ENCODE measurements at regions not wholly inside any gene's neighbourhood (a gene's known extent, or its start where the extent isn't known, plus 50 kb on each side); places are given as distances from the start of the nearest gene placed in this dataset.
A peak's percentile ranks its signal among the peaks of the same experiment; 100 is the strongest.

DNA sequence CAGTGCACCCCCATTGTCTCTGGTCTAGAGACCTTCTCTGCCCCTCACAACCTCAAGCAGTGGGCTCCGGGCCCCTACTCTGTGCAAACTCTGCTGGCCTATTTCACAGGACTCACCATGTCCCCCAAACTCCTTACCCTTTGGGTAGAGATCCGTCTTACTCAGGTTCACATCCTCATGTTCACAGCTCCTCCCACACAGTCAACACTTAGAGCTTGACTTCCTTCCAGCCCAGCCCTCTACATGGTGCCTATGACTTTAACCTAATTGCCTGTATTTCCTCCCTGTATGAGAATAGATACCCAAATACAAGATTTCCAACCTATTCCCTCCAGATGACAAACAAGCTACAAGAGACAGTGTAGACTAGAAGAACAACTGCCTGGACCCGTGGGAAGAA, 528.6 kb upstream of the JARID2 start:
- Histone ChIP-seq H3K9me3 (ENCODE audit: control insufficient read depth in 2 of 3, low read length in 3 of 3) (no peaks in the 10 kb centered on the region), H3K27me3 (ENCODE audit: control insufficient read depth in 2 of 2, insufficient read depth in 2 of 2, low read length in 2 of 2) (no peaks in the 10 kb centered on the region), H3K27ac (ENCODE audit: low read depth, low read length) (no peak overlapping the region), H3K36me3 (ENCODE audit: control insufficient read depth in 2 of 3, insufficient read depth in 3 of 3, low read length in 3 of 3) (no peaks in the 10 kb centered on the region), H3K4me3 (ENCODE audit: low read length) (no peak overlapping the region), H3K4me1 (ENCODE audit: control insufficient read depth in 2 of 2, insufficient read depth in 2 of 2, low read length in 2 of 2) (peaks cover 0 to 15% of the 10 kb centered on the region in 2 donors)
- ChIA-PET POLR2A (interaction anchor here (1.1 kb wide), 1 partner anchor 17 kb away, joined by 3 read pairs; no protein-coding TSS in a partner anchor), CTCF (interaction anchor here (0.6 to 1.2 kb wide), 3 partner anchors 36 to 556 kb away, joined by 3 read pairs; no protein-coding TSS in a partner anchor)
- DNase-seq = no peak
- peak; percentile 79 for ATAC-seq
- Mint-ChIP-seq H3K36me3 (peaks cover 0 to 9% (median 0%) of the 10 kb centered on the region in 5 donors), H3K9me3 (peaks cover 0 to 8% (median 0%) of the 10 kb centered on the region in 11 donors), H3K27ac (peak overlapping the region in 3 of 9 donors; percentile 8 to 51 (median 15)), H3K4me1 (peaks cover 19 to 42% (median 30%) of the 10 kb centered on the region in 7 donors), H3K27me3 (peaks cover 0 to 4% (median 0%) of the 10 kb centered on the region in 5 donors), H3K4me3 (peak overlapping the region in 2 of 10 donors; percentile 10 to 29)
- intact Hi-C loops (cut with micrococcal nuclease) = no loop called here

DNA sequence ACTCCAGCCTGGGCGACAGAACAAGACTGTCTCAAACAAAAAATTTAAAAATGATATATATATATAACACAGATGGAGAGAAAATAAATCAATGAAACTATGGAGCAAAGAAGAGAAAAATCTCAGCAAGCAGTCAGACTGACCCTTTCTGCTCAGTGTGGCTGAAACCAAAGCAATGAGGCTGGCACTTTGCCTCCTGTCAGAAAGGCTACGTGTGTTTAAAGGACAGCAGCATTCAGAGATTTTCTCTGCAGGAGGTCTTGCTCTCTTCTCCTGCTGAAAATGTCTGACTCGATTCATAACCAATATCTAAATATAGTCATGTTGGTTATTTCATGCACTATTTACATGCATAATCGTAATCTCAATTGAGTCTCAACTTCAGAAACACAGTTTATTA, 527.0 kb upstream of the JARID2 start:
- H3K27ac ChIP-seq (ENCODE audit: low read depth, low read length) = no peak overlapping the region
- H3K27ac Mint-ChIP-seq = peak overlapping the region in 1 of 9 donors; percentile 20
- ATAC-seq (no peak), DNase-seq (no peak)
- CTCF ChIA-PET = interaction anchor here (1.2 kb wide), 1 partner anchor 38 kb away, joined by 3 read pairs; no protein-coding TSS in a partner anchor
- POLR2A ChIA-PET = no interaction called here
- no peak overlapping the region for H3K4me3 Mint-ChIP-seq
- no peak overlapping the region for H3K4me3 ChIP-seq (ENCODE audit: low read length)
- H3K27me3 Mint-ChIP-seq = no peaks in the 10 kb centered on the region
- intact Hi-C loops (cut with micrococcal nuclease) = no loop called here
- H3K4me1 ChIP-seq (ENCODE audit: control insufficient read depth in 2 of 2, insufficient read depth in 2 of 2, low read length in 2 of 2) = peaks cover 9 to 25% of the 10 kb centered on the region in 2 donors
- peaks cover 0 to 11% (median 0%) of the 10 kb centered on the region in 11 donors for H3K9me3 Mint-ChIP-seq
- no peaks in the 10 kb centered on the region for H3K36me3 ChIP-seq (ENCODE audit: control insufficient read depth in 2 of 3, insufficient read depth in 3 of 3, low read length in 3 of 3)
- peaks cover 0 to 11% (median 0%) of the 10 kb centered on the region in 5 donors for H3K36me3 Mint-ChIP-seq
- peaks cover 29 to 52% (median 46%) of the 10 kb centered on the region in 7 donors for H3K4me1 Mint-ChIP-seq
- H3K9me3 ChIP-seq (ENCODE audit: control insufficient read depth in 2 of 3, low read length in 3 of 3) = no peaks in the 10 kb centered on the region
- H3K27me3 ChIP-seq (ENCODE audit: control insufficient read depth in 2 of 2, insufficient read depth in 2 of 2, low read length in 2 of 2) = no peaks in the 10 kb centered on the region

DNA sequence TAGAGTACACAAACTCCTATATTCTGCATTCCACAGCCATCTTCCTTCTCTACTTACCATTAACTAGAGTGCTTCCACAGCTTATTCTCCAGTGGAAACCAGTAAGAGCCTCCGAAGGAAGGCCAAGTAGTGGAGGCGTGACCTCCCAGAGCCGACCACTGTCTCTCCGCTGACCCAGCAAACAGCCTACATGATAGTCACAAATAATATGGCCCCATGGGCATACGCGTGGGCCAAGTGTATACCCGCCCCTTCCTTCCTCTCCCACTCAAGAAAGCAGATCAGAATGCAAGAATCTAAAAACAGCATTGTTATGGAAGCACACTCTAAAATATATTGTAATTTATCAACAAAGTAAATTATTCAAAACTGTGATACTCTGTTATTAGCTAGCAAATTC, 526.6 kb upstream of the JARID2 start:
- no peak for ATAC-seq
- ChIA-PET POLR2A (no interaction called here), CTCF (interaction anchor here (0.5 kb wide), 1 partner anchor 29 kb away, joined by 3 read pairs; no protein-coding TSS in a partner anchor)
- Mint-ChIP-seq H3K9me3 (peaks cover 0 to 13% (median 0%) of the 10 kb centered on the region in 11 donors), H3K27ac (peak overlapping the region in 2 of 9 donors; percentile 3 to 20), H3K4me3 (no peak overlapping the region), H3K36me3 (peaks cover 0 to 13% (median 0%) of the 10 kb centered on the region in 5 donors), H3K27me3 (no peaks in the 10 kb centered on the region), H3K4me1 (peaks cover 29 to 56% (median 50%) of the 10 kb centered on the region in 7 donors)
- Histone ChIP-seq H3K9me3 (ENCODE audit: control insufficient read depth in 2 of 3, low read length in 3 of 3) (no peaks in the 10 kb centered on the region), H3K4me1 (ENCODE audit: control insufficient read depth in 2 of 2, insufficient read depth in 2 of 2, low read length in 2 of 2) (peaks cover 11 to 25% of the 10 kb centered on the region in 2 donors), H3K36me3 (ENCODE audit: control insufficient read depth in 2 of 3, insufficient read depth in 3 of 3, low read length in 3 of 3) (no peaks in the 10 kb centered on the region), H3K27ac (ENCODE audit: low read depth, low read length) (no peak overlapping the region), H3K27me3 (ENCODE audit: control insufficient read depth in 2 of 2, insufficient read depth in 2 of 2, low read length in 2 of 2) (no peaks in the 10 kb centered on the region), H3K4me3 (ENCODE audit: low read length) (no peak overlapping the region)
- DNase-seq = no peak
- intact Hi-C loops (cut with micrococcal nuclease) = no loop called here

DNA sequence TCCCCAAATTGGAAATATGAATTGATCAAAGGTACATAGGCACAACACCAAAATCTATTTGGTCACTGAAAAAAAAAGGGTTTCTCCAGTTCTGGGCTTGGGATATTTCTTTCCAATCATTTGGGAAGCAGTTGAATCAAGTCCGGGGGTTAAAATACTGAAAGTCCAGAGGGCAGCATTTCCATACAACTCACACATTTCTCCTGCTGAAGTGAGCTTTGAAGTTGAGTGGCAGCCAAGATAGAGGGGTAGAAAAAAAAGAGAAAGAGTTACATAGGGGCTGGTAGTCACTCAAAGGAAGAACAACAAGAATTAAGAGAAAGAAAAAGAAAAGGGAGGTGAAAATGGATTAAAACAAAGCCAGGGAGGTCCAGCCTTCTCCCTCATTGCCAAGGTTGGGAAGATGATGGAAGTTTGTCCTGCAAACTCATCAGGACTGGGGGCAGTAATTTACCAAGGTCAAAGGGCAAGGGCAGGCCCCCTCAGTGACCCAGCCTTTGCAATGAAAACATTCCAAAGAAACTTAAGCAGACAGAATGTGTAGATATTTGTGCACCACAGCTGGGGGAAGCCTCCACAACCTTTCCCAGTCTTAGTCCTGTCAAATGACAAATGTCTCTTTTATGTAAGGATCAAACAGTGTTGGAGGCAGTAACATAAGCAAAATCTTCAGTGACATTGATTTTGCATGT, 525.3 kb upstream of the JARID2 start:
- POLR2A ChIA-PET = no interaction called here
- Histone ChIP-seq H3K4me3 (ENCODE audit: low read length) (no peak overlapping the region), H3K9me3 (ENCODE audit: control insufficient read depth in 2 of 3, low read length in 3 of 3) (no peaks in the 10 kb centered on the region), H3K36me3 (ENCODE audit: control insufficient read depth in 2 of 3, insufficient read depth in 3 of 3, low read length in 3 of 3) (no peaks in the 10 kb centered on the region), H3K27me3 (ENCODE audit: control insufficient read depth in 2 of 2, insufficient read depth in 2 of 2, low read length in 2 of 2) (no peaks in the 10 kb centered on the region), H3K4me1 (ENCODE audit: control insufficient read depth in 2 of 2, insufficient read depth in 2 of 2, low read length in 2 of 2) (peaks cover 11 to 25% of the 10 kb centered on the region in 2 donors), H3K27ac (ENCODE audit: low read depth, low read length) (no peak overlapping the region)
- Mint-ChIP-seq H3K27me3 (no peaks in the 10 kb centered on the region), H3K36me3 (peaks cover 0 to 13% (median 0%) of the 10 kb centered on the region in 5 donors), H3K4me1 (peaks cover 25 to 57% (median 49%) of the 10 kb centered on the region in 7 donors), H3K9me3 (peaks cover 0 to 13% (median 0%) of the 10 kb centered on the region in 11 donors), H3K4me3 (peak overlapping the region in 1 of 10 donors; percentile 1), H3K27ac (peak overlapping the region in 3 of 9 donors; percentile 1 to 71 (median 41))
- intact Hi-C loops (cut with micrococcal nuclease) = no loop called here
- DNase-seq = no peak
- ATAC-seq = no peak
- CTCF ChIA-PET = no interaction called here

GRCh38 chr6:14721103-14721758, 524.6 kb upstream of the JARID2 start:
- peaks cover 0 to 13% (median 0%) of the 10 kb centered on the region in 5 donors for H3K36me3 Mint-ChIP-seq
- no peaks in the 10 kb centered on the region for H3K27me3 Mint-ChIP-seq
- H3K27ac Mint-ChIP-seq = peak overlapping the region in 3 of 9 donors; percentile 35 to 71 (median 68)
- H3K9me3 Mint-ChIP-seq = peaks cover 0 to 13% (median 0%) of the 10 kb centered on the region in 11 donors
- Histone ChIP-seq H3K9me3 (ENCODE audit: control insufficient read depth in 2 of 3, low read length in 3 of 3) (no peaks in the 10 kb centered on the region), H3K4me1 (ENCODE audit: control insufficient read depth in 2 of 2, insufficient read depth in 2 of 2, low read length in 2 of 2) (peaks cover 11 to 25% of the 10 kb centered on the region in 2 donors), H3K27me3 (ENCODE audit: control insufficient read depth in 2 of 2, insufficient read depth in 2 of 2, low read length in 2 of 2) (no peaks in the 10 kb centered on the region), H3K36me3 (ENCODE audit: control insufficient read depth in 2 of 3, insufficient read depth in 3 of 3, low read length in 3 of 3) (no peaks in the 10 kb centered on the region), H3K4me3 (ENCODE audit: low read length) (no peak overlapping the region), H3K27ac (ENCODE audit: low read depth, low read length) (no peak overlapping the region)
- H3K4me3 Mint-ChIP-seq = no peak overlapping the region
- CTCF ChIA-PET = no interaction called here
- DNase-seq (no peak), ATAC-seq (peak; percentile 62)
- intact Hi-C loops (cut with micrococcal nuclease) = no loop called here
- H3K4me1 Mint-ChIP-seq = peaks cover 27 to 57% (median 45%) of the 10 kb centered on the region in 7 donors
- POLR2A ChIA-PET = no interaction called here

- no peak for DNase-seq
- Histone ChIP-seq H3K27me3 (ENCODE audit: control insufficient read depth in 2 of 2, insufficient read depth in 2 of 2, low read length in 2 of 2) (no peaks in the 10 kb centered on the region), H3K4me3 (ENCODE audit: low read length) (no peak overlapping the region), H3K9me3 (ENCODE audit: control insufficient read depth in 2 of 3, low read length in 3 of 3) (no peaks in the 10 kb centered on the region), H3K27ac (ENCODE audit: low read depth, low read length) (no peak overlapping the region), H3K36me3 (ENCODE audit: control insufficient read depth in 2 of 3, insufficient read depth in 3 of 3, low read length in 3 of 3) (no peaks in the 10 kb centered on the region), H3K4me1 (ENCODE audit: control insufficient read depth in 2 of 2, insufficient read depth in 2 of 2, low read length in 2 of 2) (peaks cover 11 to 19% of the 10 kb centered on the region in 2 donors)
- Mint-ChIP-seq H3K4me3 (peak overlapping the region in 1 of 10 donors; percentile 33), H3K4me1 (peaks cover 22 to 51% (median 39%) of the 10 kb centered on the region in 7 donors), H3K27me3 (no peaks in the 10 kb centered on the region), H3K9me3 (peaks cover 0 to 14% (median 0%) of the 10 kb centered on the region in 11 donors), H3K36me3 (peaks cover 0 to 14% (median 0%) of the 10 kb centered on the region in 5 donors), H3K27ac (peak overlapping the region in 5 of 9 donors; percentile 3 to 66 (median 41))
- POLR2A ChIA-PET = interaction anchor here (0.6 to 1.2 kb wide), 2 partner anchors 16 to 61 kb away, joined by 4 read pairs; no protein-coding TSS in a partner anchor
- intact Hi-C loops (cut with micrococcal nuclease) = no loop called here
- CTCF ChIA-PET = no interaction called here
- no peak for ATAC-seq
Observed at GRCh38 chr6:14722001-14722562, 523.8 kb upstream of the JARID2 start.

Data from naive thymus-derived CD4-positive, alpha-beta T cell (primary cell).